ENCODE measurements at regions not wholly inside any gene's neighbourhood (a gene's known extent, or its start where the extent isn't known, plus 50 kb on each side); places are given as distances from the start of the nearest gene placed in this dataset.

GRCh38 chr1:79323239-79324025 lies 316.9 kb upstream of the ADGRL4 start:
- TF ChIP-seq CTCF (IDR thresholded peaks at IDR 0.05): no peak
- no peak for TF ChIP-seq ZFX (IDR thresholded peaks at IDR 0.05; ENCODE audit: borderline replicate concordance)
